Osteoblast (primary cell): ENCODE measurements at regions not wholly inside any gene's neighbourhood (a gene's known extent, or its start where the extent isn't known, plus 50 kb on each side); places are given as distances from the start of the nearest gene placed in this dataset.

ENCODE experiments used
- DNase-seq: peaks from one replicate; pipeline ENCODE4 v3.0.0; 2011; ENCODE audit warnings: low spot score, mixed read lengths; ENCODE audit not compliant: insufficient read length; ENCODE audit errors: missing footprints
- H2AFZ ChIP-seq: 2 replicates; pipeline ENCODE4 v1.6.0; 2011; ENCODE audit warnings: mild to moderate bottlenecking, low read length
- H3K27ac ChIP-seq: 2 replicates; pipeline ENCODE4 v1.5.1; 2011; ENCODE audit warnings: mild to moderate bottlenecking, low read depth, low read length, moderate library complexity
- H3K27me3 ChIP-seq: 2 replicates; pipeline ENCODE4 v1.6.0; 2012; ENCODE audit warnings: mild to moderate bottlenecking, control low read depth, inconsistent platforms, low read length, moderate library complexity; ENCODE audit not compliant: insufficient read depth
- H3K36me3 ChIP-seq: 2 replicates; pipeline ENCODE4 v1.5.1; 2011; ENCODE audit warnings: mild to moderate bottlenecking, low read length, control low read depth, moderate library complexity; ENCODE audit not compliant: insufficient read depth
- H3K4me1 ChIP-seq: 2 replicates; pipeline ENCODE4 v1.5.1; 2011; ENCODE audit warnings: mild to moderate bottlenecking, low read length, control low read depth, moderate library complexity; ENCODE audit not compliant: insufficient read depth
- H3K4me2 ChIP-seq: 2 replicates; pipeline ENCODE4 v1.6.0; 2011; ENCODE audit warnings: mild to moderate bottlenecking, low read length; ENCODE audit not compliant: insufficient read depth
- H3K4me3 ChIP-seq: fragments of 200-600 bp; sonication (generic); 3 replicates; pipeline ENCODE4 v1.5.1; 2012; ENCODE audit warnings: mild to moderate bottlenecking, low read length, inconsistent platforms; ENCODE audit not compliant: insufficient read depth
- H3K79me2 ChIP-seq: 2 replicates; pipeline ENCODE4 v1.6.0; 2012; ENCODE audit warnings: mild to moderate bottlenecking, low read length, control low read depth, inconsistent platforms; ENCODE audit not compliant: insufficient read depth
- H3K9me3 ChIP-seq: 2 replicates; pipeline ENCODE4 v1.5.1; 2011; ENCODE audit warnings: low read depth, low read length, control low read depth
- H4K20me1 ChIP-seq: 2 replicates; pipeline ENCODE4 v1.6.0; 2012; ENCODE audit warnings: mild to moderate bottlenecking, low read length, control low read depth; ENCODE audit not compliant: insufficient read depth
- CTCF ChIP-seq: IDR thresholded peaks from 2 replicates; pipeline ENCODE4 v1.5.1; 2011; ENCODE audit warnings: mild to moderate bottlenecking, low read depth, low read length, moderate library complexity; ENCODE audit errors: extremely low read depth

GRCh38 chr5:103724271-103724670 lies 161.7 kb upstream of the NUDT12 start:
- TF ChIP-seq CTCF = no peak
- Histone ChIP-seq H3K36me3 (no peaks in the 10 kb centered on the region), H4K20me1 (no peaks in the 10 kb centered on the region), H3K4me1 (no peaks in the 10 kb centered on the region), H3K79me2 (no peaks in the 10 kb centered on the region), H2AFZ (no peak overlapping the region), H3K27ac (no peak overlapping the region), H3K27me3 (no peaks in the 10 kb centered on the region), H3K4me3 (no peak overlapping the region), H3K4me2 (no peak overlapping the region), H3K9me3 (peaks cover 2% of the 10 kb centered on the region)
- no peak for DNase-seq

GRCh38 chr5:103721183-103721582 lies 158.6 kb upstream of the NUDT12 start:
- DNase-seq = no peak
- no peak overlapping the region for H3K4me2 ChIP-seq
- H3K27ac ChIP-seq = no peak overlapping the region
- H3K4me1 ChIP-seq = no peaks in the 10 kb centered on the region
- H3K36me3 ChIP-seq = no peaks in the 10 kb centered on the region
- peaks cover 2% of the 10 kb centered on the region for H3K9me3 ChIP-seq
- no peaks in the 10 kb centered on the region for H4K20me1 ChIP-seq
- no peak overlapping the region for H3K4me3 ChIP-seq
- no peak for TF ChIP-seq CTCF
- H3K79me2 ChIP-seq = no peaks in the 10 kb centered on the region
- no peaks in the 10 kb centered on the region for H3K27me3 ChIP-seq
- H2AFZ ChIP-seq = no peak overlapping the region

- Histone ChIP-seq H2AFZ (no peak overlapping the region), H3K4me3 (no peak overlapping the region), H4K20me1 (no peaks in the 10 kb centered on the region), H3K79me2 (no peaks in the 10 kb centered on the region), H3K4me1 (no peaks in the 10 kb centered on the region), H3K36me3 (no peaks in the 10 kb centered on the region), H3K4me2 (no peak overlapping the region), H3K27ac (no peak overlapping the region), H3K27me3 (no peaks in the 10 kb centered on the region), H3K9me3 (peaks cover 2% of the 10 kb centered on the region)
- DNase-seq = no peak
- no peak for TF ChIP-seq CTCF
These were observed 155.5 kb upstream of the NUDT12 start for GRCh38 chr5:103718108-103718507.

GRCh38 chr5:103708601-103709000 lies 146.0 kb upstream of the NUDT12 start:
- Histone ChIP-seq H3K9me3 (no peaks in the 10 kb centered on the region), H3K4me3 (no peak overlapping the region), H4K20me1 (no peaks in the 10 kb centered on the region), H3K4me1 (no peaks in the 10 kb centered on the region), H3K79me2 (no peaks in the 10 kb centered on the region), H3K36me3 (no peaks in the 10 kb centered on the region), H3K4me2 (no peak overlapping the region), H3K27ac (no peak overlapping the region), H3K27me3 (no peaks in the 10 kb centered on the region), H2AFZ (no peak overlapping the region)
- no peak for TF ChIP-seq CTCF
- DNase-seq = no peak
